H9 (cell line): ENCODE measurements at regions not wholly inside any gene's neighbourhood (a gene's known extent, or its start where the extent isn't known, plus 50 kb on each side); places are given as distances from the start of the nearest gene placed in this dataset.

Experiments
- DNase-seq: peaks from one replicate; pipeline ENCODE4 v3.0.0-alpha.2; 2017
- H2AFZ ChIP-seq: one replicate; pipeline ENCODE4 v1.6.1; 2013; ENCODE audit warnings: mild to moderate bottlenecking, low read length, control low read depth, moderate library complexity
- H2AK5ac ChIP-seq: 2 replicates; pipeline ENCODE4 v1.6.1; 2013; ENCODE audit warnings: low read length, control low read depth, mixed read lengths; ENCODE audit not compliant: insufficient read length
- H2BK120ac ChIP-seq: one replicate; pipeline ENCODE4 v1.6.1; 2013; ENCODE audit warnings: low read depth, mild to moderate bottlenecking, low read length, control low read depth, inconsistent platforms; ENCODE audit not compliant: poor library complexity, severe bottlenecking
- H2BK12ac ChIP-seq: 2 replicates; pipeline ENCODE4 v1.6.1; 2013; ENCODE audit warnings: low read length, control low read depth, mixed read lengths, low read depth; ENCODE audit not compliant: insufficient read length
- H2BK15ac ChIP-seq: 2 replicates; pipeline ENCODE4 v1.6.1; 2013; ENCODE audit warnings: low read depth, low read length, control low read depth
- H2BK20ac ChIP-seq: one replicate; pipeline ENCODE4 v1.6.1; 2013; ENCODE audit warnings: low read depth, mild to moderate bottlenecking, low read length, control low read depth, inconsistent platforms; ENCODE audit not compliant: poor library complexity, severe bottlenecking
- H2BK5ac ChIP-seq: 2 replicates; pipeline ENCODE4 v1.6.1; 2013; ENCODE audit warnings: low read length, control low read depth, mixed read lengths; ENCODE audit not compliant: insufficient read length
- H3K14ac ChIP-seq: 2 replicates; pipeline ENCODE4 v1.6.1; 2013; ENCODE audit warnings: low read length, control low read depth; ENCODE audit not compliant: insufficient read depth
- H3K18ac ChIP-seq: 2 replicates; pipeline ENCODE4 v1.6.1; 2013; ENCODE audit warnings: low read depth, mild to moderate bottlenecking, mixed read lengths, low read length, control low read depth; ENCODE audit not compliant: insufficient read length
- H3K23ac ChIP-seq: 2 replicates; pipeline ENCODE4 v1.6.1; 2013; ENCODE audit warnings: low read length, control low read depth, mixed read lengths, low read depth; ENCODE audit not compliant: insufficient read length
- H3K23me2 ChIP-seq: 2 replicates; pipeline ENCODE4 v1.6.1; 2013; ENCODE audit warnings: low read depth, mild to moderate bottlenecking, mixed read lengths, low read length, control low read depth; ENCODE audit not compliant: insufficient read length, poor library complexity, severe bottlenecking
- H3K27ac ChIP-seq: 2 replicates; pipeline ENCODE4 v1.5.1; 2013; ENCODE audit warnings: low read length, control low read depth, mixed read lengths, low read depth; ENCODE audit not compliant: insufficient read length
- H3K27me3 ChIP-seq: 2 replicates; pipeline ENCODE4 v1.6.1; 2013; ENCODE audit warnings: low read length, control low read depth, inconsistent platforms; ENCODE audit not compliant: insufficient read depth
- H3K4ac ChIP-seq: 2 replicates; pipeline ENCODE4 v1.6.1; 2013; ENCODE audit warnings: low read depth, mild to moderate bottlenecking, control low read depth, inconsistent platforms, low read length, moderate library complexity
- H3K4me1 ChIP-seq: 2 replicates; pipeline ENCODE4 v1.6.1; 2013; ENCODE audit warnings: low read length, control low read depth, inconsistent platforms; ENCODE audit not compliant: insufficient read depth
- H3K4me2 ChIP-seq: 2 replicates; pipeline ENCODE4 v1.6.1; 2013; ENCODE audit warnings: low read length, control low read depth, mixed read lengths; ENCODE audit not compliant: insufficient read length, insufficient read depth
- H3K56ac ChIP-seq: 2 replicates; pipeline ENCODE4 v1.6.1; 2013; ENCODE audit warnings: low read depth, mild to moderate bottlenecking, mixed read lengths, low read length, control low read depth; ENCODE audit not compliant: insufficient read length
- H3K79me1 ChIP-seq: 2 replicates; pipeline ENCODE4 v1.6.1; 2013; ENCODE audit warnings: low read depth, mild to moderate bottlenecking, moderate library complexity, low read length, control low read depth, inconsistent platforms; ENCODE audit not compliant: insufficient read depth, poor library complexity, severe bottlenecking
- H3K79me2 ChIP-seq: 2 replicates; pipeline ENCODE4 v1.6.1; 2013; ENCODE audit warnings: low read length, control low read depth, inconsistent platforms; ENCODE audit not compliant: insufficient read depth
- H3K9ac ChIP-seq: 2 replicates; pipeline ENCODE4 v1.6.1; 2013; ENCODE audit warnings: low read length, control low read depth, mixed read lengths; ENCODE audit not compliant: insufficient read length; ENCODE audit errors: extremely low read depth
- H3K9me3 ChIP-seq: one replicate; pipeline ENCODE4 v1.6.1; 2013; ENCODE audit warnings: low read depth, low read length, inconsistent platforms; ENCODE audit not compliant: control insufficient read depth
- H3T11ph ChIP-seq: one replicate; pipeline ENCODE4 v1.6.1; 2013; ENCODE audit warnings: mild to moderate bottlenecking, low read length, control low read depth, inconsistent platforms
- H4K20me1 ChIP-seq: one replicate; pipeline ENCODE4 v1.6.1; 2013; ENCODE audit not compliant: control insufficient read depth, insufficient read length, insufficient read depth
- H4K5ac ChIP-seq: 2 replicates; pipeline ENCODE4 v1.6.1; 2013; ENCODE audit warnings: low read depth, mild to moderate bottlenecking, mixed read lengths, low read length, control low read depth; ENCODE audit not compliant: insufficient read length
- H4K8ac ChIP-seq: replicated peaks from 2 replicates; pipeline ENCODE4 v1.6.1; 2013; ENCODE audit warnings: low read length, control low read depth, mixed read lengths, low read depth; ENCODE audit not compliant: insufficient read length
- H4K91ac ChIP-seq: 2 replicates; pipeline ENCODE4 v1.6.1; 2013; ENCODE audit warnings: low read depth, mild to moderate bottlenecking, moderate library complexity, mixed read lengths, low read length, control low read depth; ENCODE audit not compliant: insufficient read length
- H3K27ac Mint-ChIP-seq, 3 experiments: 2 replicates in 2 of 3; 3 replicates in 1 of 3; pipeline ENCODE4 v1.8.0; 2020 to 2021; ENCODE audit warnings: mixed read lengths in 3 of 3, mild to moderate bottlenecking in 1 of 3, moderate library complexity in 1 of 3
- H3K27me3 Mint-ChIP-seq: 2 replicates; pipeline ENCODE4 v1.8.0; 2021; ENCODE audit warnings: low read depth, mild to moderate bottlenecking, moderate library complexity, mixed read lengths
- H3K36me3 Mint-ChIP-seq, 3 experiments: 2 replicates in 2 of 3; 3 replicates in 1 of 3; pipeline ENCODE4 v1.8.0; 2020 to 2021; ENCODE audit warnings: low read depth in 3 of 3, mixed read lengths in 3 of 3; ENCODE audit not compliant: insufficient read depth in 1 of 3
- H3K4me1 Mint-ChIP-seq, 2 experiments: 2 replicates each; pipeline ENCODE4 v1.8.0; 2020; ENCODE audit warnings: mixed read lengths in 2 of 2
- H3K4me3 Mint-ChIP-seq, 2 experiments: 2 replicates in 1 of 2; 3 replicates in 1 of 2; pipeline ENCODE4 v1.8.0; 2020 to 2021; ENCODE audit warnings: mild to moderate bottlenecking in 2 of 2, mixed read lengths in 2 of 2, moderate library complexity in 1 of 2
- H3K9me3 Mint-ChIP-seq, 2 experiments: 2 replicates in 1 of 2; 3 replicates in 1 of 2; pipeline ENCODE4 v1.8.0; 2020; ENCODE audit warnings: mild to moderate bottlenecking in 2 of 2, mixed read lengths in 2 of 2, moderate library complexity in 1 of 2
- CTCF ChIP-seq: fragments of 200-600 bp; sonication (generic); conservative IDR thresholded peaks from 3 replicates; pipeline ENCODE4 v1.8.0; 2021; ENCODE audit warnings: antibody characterized with exemption, mild to moderate bottlenecking
- WGBS: extraction: QIAGEN DNeasy Blood & Tissue Kit; methylation state at CpG from one replicate; pipeline ENCODE4 v1.1.7; 2013; ENCODE audit warnings: missing lambda C conversion rate, low lambda C conversion rate, mixed read lengths; ENCODE audit not compliant: insufficient read length; ENCODE audit errors: extremely low coverage; 5-methylcytosine and 5-hydroxymethylcytosine counted together

- Histone ChIP-seq H2AK5ac (no peak overlapping the region), H4K8ac (no peak overlapping the region), H3K9me3 (no peaks in the 10 kb centered on the region), H3K79me2 (no peaks in the 10 kb centered on the region), H2BK15ac (no peak overlapping the region), H3K14ac (no peak overlapping the region), H3T11ph (no peak overlapping the region), H3K4ac (no peak overlapping the region), H4K91ac (no peak overlapping the region), H4K20me1 (no peaks in the 10 kb centered on the region), H3K27me3 (no peaks in the 10 kb centered on the region), H2BK12ac (no peak overlapping the region), H3K23me2 (no peaks in the 10 kb centered on the region), H3K79me1 (no peaks in the 10 kb centered on the region), H3K27ac (no peak overlapping the region), H4K5ac (no peak overlapping the region), H3K4me1 (no peaks in the 10 kb centered on the region), H3K18ac (no peak overlapping the region), H3K23ac (no peak overlapping the region), H3K56ac (no peak overlapping the region), H2BK20ac (no peak overlapping the region), H2AFZ (no peak overlapping the region), H2BK5ac (no peak overlapping the region), H2BK120ac (no peak overlapping the region), H3K9ac (no peak overlapping the region), H3K4me2 (no peak overlapping the region)
- Mint-ChIP-seq H3K4me3 (no peak overlapping the region), H3K9me3 (peaks cover 2 to 6% of the 10 kb centered on the region in 2 experiments; a peak in 4 of 5 replicates), H3K27ac (no peak overlapping the region), H3K4me1 (peaks cover 0 to 9% of the 10 kb centered on the region in 2 experiments; a peak in 2 of 4 replicates), H3K36me3 (0 out of 7 replicates have a peak, but pooled peaks cover 0 to 1% (median 0%) of the 10 kb centered on the region in 3 experiments), H3K27me3 (no peaks in the 10 kb centered on the region; the same call in 1 of the 2 replicates)
- TF ChIP-seq CTCF = no peak
- WGBS = no CpG with 5 or more reads among the region's 3 CpGs
- peak; percentile 33 for DNase-seq
Observed at GRCh38 chr21:18810136-18810535, 406.6 kb upstream of the TMPRSS15 start.
